ENCODE measurements at regions not wholly inside any gene's neighbourhood (a gene's known extent, or its start where the extent isn't known, plus 50 kb on each side); places are given as distances from the start of the nearest gene placed in this dataset.

DNA sequence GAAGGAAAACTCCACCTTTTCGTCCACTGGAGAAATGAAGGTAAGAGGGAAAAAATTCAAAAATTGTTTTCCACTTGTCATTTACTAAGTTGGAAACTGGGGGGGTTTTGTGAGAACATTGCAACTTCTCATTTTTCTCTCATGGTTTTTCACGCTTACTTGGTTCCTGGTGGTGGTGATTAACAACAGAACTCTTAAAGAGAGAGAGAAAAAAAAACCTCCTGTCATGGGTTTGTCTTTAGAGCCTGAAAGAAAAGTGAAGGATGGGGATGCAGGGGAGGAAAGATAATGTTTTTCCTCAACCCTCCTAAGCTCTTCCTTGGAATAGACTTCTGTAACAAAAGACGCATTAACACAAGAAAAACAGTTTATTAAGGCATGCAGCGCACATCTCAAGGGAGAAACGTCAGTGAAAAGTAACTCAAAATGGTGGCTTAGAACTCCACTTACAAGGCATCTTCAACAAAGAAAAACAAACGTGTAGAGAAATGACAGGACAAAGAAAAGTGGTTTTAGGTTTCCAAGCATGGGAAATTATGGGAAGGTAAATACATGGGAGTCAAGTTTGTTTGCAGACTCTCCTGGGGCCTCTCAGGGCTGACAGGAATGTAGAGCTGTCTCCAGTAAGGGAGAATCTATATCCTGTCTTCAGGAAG lies 81.9 kb upstream of the ATF7IP start:
- TF ChIP-seq POLR2A (IDR thresholded peaks at IDR 0.05) (no peak), CTCF (IDR thresholded peaks at IDR 0.05 in 8 of 11, conservative IDR thresholded peaks at IDR 0.05 in 3 of 11) (peak in 2 of 11 experiments; percentile 9 to 21)
- no peak overlapping the region for H3K4me3 ChIP-seq
- DNase-seq = no peak
- H3K27ac ChIP-seq = peak overlapping the region; percentile 57 to 88 (median 80)
- no peaks in the 10 kb centered on the region for H3K27me3 ChIP-seq (replicated peaks in 1 of 7)
- 59 to 65% (median 64%) methylated on average over 6 of the region's 6 CpGs for WGBS, 5 donors
- peaks cover 0 to 60% (median 14%) of the 10 kb centered on the region in 8 donors for H3K9me3 ChIP-seq
- no peaks in the 10 kb centered on the region for H3K36me3 ChIP-seq
- peaks cover 0 to 24% (median 13%) of the 10 kb centered on the region in 6 donors for H3K4me1 ChIP-seq
- intact Hi-C loops (cut with DNase I; ENCODE audit: low total_unique reads) = no loop called here

DNA sequence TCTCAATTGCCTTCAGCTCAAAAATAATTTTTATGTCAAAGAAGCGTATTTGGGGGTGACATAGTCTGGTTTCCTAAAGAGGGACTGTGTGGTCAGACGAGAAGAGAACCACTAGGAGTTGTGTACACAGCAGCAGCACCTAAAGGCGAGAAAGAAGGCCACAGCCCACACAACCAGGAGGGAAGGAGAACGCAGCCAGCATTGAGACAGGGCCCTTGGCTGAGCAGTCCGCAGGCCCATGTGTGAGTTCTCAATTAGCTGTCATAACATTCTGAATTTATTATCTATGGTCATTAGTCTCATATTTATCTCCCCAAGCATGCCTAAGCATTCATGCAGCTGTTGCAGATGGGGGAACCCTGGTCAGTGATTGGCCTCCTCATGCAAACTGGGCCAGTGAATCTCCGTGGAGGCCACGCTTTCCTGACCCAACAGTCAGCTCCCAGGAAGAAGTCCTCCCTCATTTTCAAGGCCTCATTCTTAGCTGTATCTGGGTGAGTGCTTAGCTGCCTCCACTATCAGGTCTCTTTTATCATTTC lies 81.2 kb upstream of the ATF7IP start:
- H3K27me3 ChIP-seq (replicated peaks in 1 of 7) = no peaks in the 10 kb centered on the region
- 65 to 73% (median 67%) methylated on average over 7 of the region's 7 CpGs for WGBS, 5 donors
- no peak overlapping the region for H3K4me3 ChIP-seq
- no peak for DNase-seq
- TF ChIP-seq CTCF (IDR thresholded peaks at IDR 0.05 in 8 of 11, conservative IDR thresholded peaks at IDR 0.05 in 3 of 11) (peak in 1 of 11 experiments; percentile 19), POLR2A (IDR thresholded peaks at IDR 0.05) (no peak), POLR2AphosphoS5 (IDR thresholded peaks at IDR 0.05) (no peak)
- intact Hi-C loops (cut with DNase I; ENCODE audit: low total_unique reads) = no loop called here
- H3K9me3 ChIP-seq = peaks cover 0 to 66% (median 21%) of the 10 kb centered on the region in 8 donors
- peaks cover 0 to 4% (median 0%) of the 10 kb centered on the region in 6 donors for H3K36me3 ChIP-seq
- peak overlapping the region; percentile 57 to 88 (median 80) for H3K27ac ChIP-seq
- H3K4me1 ChIP-seq = peaks cover 0 to 24% (median 13%) of the 10 kb centered on the region in 6 donors

- no peak for TF ChIP-seq POLR2A (IDR thresholded peaks at IDR 0.05)
- TF ChIP-seq POLR2AphosphoS5 (IDR thresholded peaks at IDR 0.05) = no peak
- no peak for TF ChIP-seq CTCF (IDR thresholded peaks at IDR 0.05 in 8 of 11, conservative IDR thresholded peaks at IDR 0.05 in 3 of 11)
- H3K9me3 ChIP-seq = peaks cover 0 to 61% (median 29%) of the 10 kb centered on the region in 8 donors
- no peak overlapping the region for H3K27ac ChIP-seq
- no peaks in the 10 kb centered on the region for H3K27me3 ChIP-seq (replicated peaks in 1 of 7)
- H3K36me3 ChIP-seq = peaks cover 0 to 8% (median 0%) of the 10 kb centered on the region in 6 donors
- no peak overlapping the region for H3K4me3 ChIP-seq
- intact Hi-C loops (cut with DNase I; ENCODE audit: low total_unique reads) = no loop called here
- WGBS, 5 donors = 50 to 98% (median 93%) methylated on average over 1 of the region's 1 CpG
- H3K4me1 ChIP-seq = peaks cover 0 to 26% (median 4%) of the 10 kb centered on the region in 6 donors
- no peak for DNase-seq
Measured at GRCh38 chr12:14289601-14290000, 75.9 kb upstream of the ATF7IP start.

DNA sequence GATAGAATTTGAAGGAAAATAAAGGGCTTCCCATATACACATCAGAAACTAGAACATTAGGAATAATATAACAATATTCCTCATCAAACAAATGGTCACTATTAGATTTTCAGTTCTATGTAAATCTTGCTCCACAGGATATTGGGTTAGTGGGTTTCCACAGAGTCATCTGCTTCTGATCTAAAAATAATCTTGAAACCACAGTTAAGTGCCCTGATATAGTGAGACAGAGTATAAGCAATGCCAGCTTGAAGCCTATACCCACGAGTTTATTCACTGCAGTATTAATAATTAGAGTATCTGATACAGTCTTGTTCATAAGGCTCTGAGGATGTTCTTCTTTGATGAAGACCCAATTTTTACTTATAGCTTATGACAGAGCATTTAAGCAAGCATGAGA lies 74.5 kb upstream of the ATF7IP start:
- H3K27me3 ChIP-seq (replicated peaks in 1 of 7) = no peaks in the 10 kb centered on the region
- 22 to 38% (median 31%) methylated on average over 1 of the region's 1 CpG for WGBS, 5 donors
- H3K27ac ChIP-seq = peak overlapping the region in 6 of 8 donors; percentile 44 to 62 (median 56)
- intact Hi-C loops (cut with DNase I; ENCODE audit: low total_unique reads) = no loop called here
- no peak overlapping the region for H3K4me3 ChIP-seq
- TF ChIP-seq CTCF (IDR thresholded peaks at IDR 0.05 in 8 of 11, conservative IDR thresholded peaks at IDR 0.05 in 3 of 11) (no peak), POLR2AphosphoS5 (IDR thresholded peaks at IDR 0.05) (no peak), POLR2A (IDR thresholded peaks at IDR 0.05) (no peak)
- H3K4me1 ChIP-seq = peaks cover 0 to 22% (median 4%) of the 10 kb centered on the region in 6 donors
- H3K9me3 ChIP-seq = peaks cover 0 to 68% (median 31%) of the 10 kb centered on the region in 8 donors
- peaks cover 0 to 8% (median 0%) of the 10 kb centered on the region in 6 donors for H3K36me3 ChIP-seq
- no peak for DNase-seq

All from spleen (tissue), 11 donors.